Endothelial cell of umbilical vein (primary cell): ENCODE measurements at regions not wholly inside any gene's neighbourhood (a gene's known extent, or its start where the extent isn't known, plus 50 kb on each side); places are given as distances from the start of the nearest gene placed in this dataset.

Source experiments
- BruUV-seq: library from RNA; stranded (reverse); fragments of 400-500 nt; replicated peaks from 2 replicates; lab custom pipeline; 2021; lab: Mats Ljungman, UMichigan
- CTCF ChIA-PET: fragments of 300-600, 350-600 bp; sonication (Branson Sonifier 250); formaldehyde crosslinking; loops from one replicate; lab custom pipeline; 2021; ENCODE audit warnings: antibody characterized with exemption, inconsistent platforms; lab: Charles Lee
- POLR2A ChIA-PET: fragments of 300-600, 350-600 bp; sonication (Branson Sonifier 250); formaldehyde crosslinking; loops from one replicate; lab custom pipeline; 2021; ENCODE audit warnings: antibody characterized with exemption, inconsistent platforms; lab: Charles Lee
- DNase-seq: peaks from one replicate; pipeline ENCODE4 v3.0.0-alpha.2; 2011; ENCODE audit warnings: low read depth, low spot score
- FAIRE-seq: peaks from 2 replicates; lab custom pipeline; 2011; peaks lifted over from hg19 to GRCh38; lab: Jason Lieb, UNC
- H2AFZ ChIP-seq: 2 replicates; pipeline ENCODE4 v1.6.0; 2012; ENCODE audit warnings: low read depth, low read length, control low read depth, inconsistent platforms
- H3K27ac ChIP-seq: 2 replicates; pipeline ENCODE4 v1.5.1; 2011; ENCODE audit warnings: low read depth, mild to moderate bottlenecking, control low read depth, low read length, moderate library complexity; ENCODE audit not compliant: insufficient read depth
- H3K27me3 ChIP-seq, 2 experiments: 2 replicates each; pipeline versions ENCODE4 v1.6.0 to v1.6.1; 2011; ENCODE audit warnings: low read length in 2 of 2, mixed read lengths in 1 of 2; ENCODE audit not compliant: control insufficient read depth in 2 of 2, insufficient read depth in 2 of 2
- H3K36me3 ChIP-seq, 2 experiments: 2 replicates in 1 of 2; 3 replicates in 1 of 2; pipeline ENCODE4 v1.5.1; 2011; ENCODE audit warnings: low read length in 2 of 2, mild to moderate bottlenecking in 1 of 2, moderate library complexity in 1 of 2; ENCODE audit not compliant: control insufficient read depth in 2 of 2, insufficient read depth in 2 of 2; ENCODE audit errors: extremely low read depth in 1 of 2
- H3K4me1 ChIP-seq: 3 replicates; pipeline ENCODE4 v1.5.1; 2011; ENCODE audit warnings: mild to moderate bottlenecking, low read length; ENCODE audit not compliant: control insufficient read depth, insufficient read depth; ENCODE audit errors: extremely low read depth
- H3K4me2 ChIP-seq: 2 replicates; pipeline ENCODE4 v1.6.1; 2011; ENCODE audit warnings: low read length, control low read depth, mixed read lengths; ENCODE audit not compliant: insufficient read depth
- H3K4me3 ChIP-seq, 3 experiments: fragments of 200-600 bp in 1 of 3; sonication (generic), shearing (Covaris generic) in 1 of 3; replicated peaks in 1 of 3; 2 replicates each; pipeline ENCODE4 v1.5.1; 2011 to 2016; ENCODE audit warnings: control low read depth in 3 of 3, low read length in 3 of 3, mild to moderate bottlenecking in 2 of 3, inconsistent platforms in 1 of 3, low read depth in 1 of 3, moderate library complexity in 1 of 3; ENCODE audit not compliant: insufficient read depth in 1 of 3
- H3K79me2 ChIP-seq: 2 replicates; pipeline ENCODE4 v1.6.0; 2012; ENCODE audit warnings: low read length, inconsistent platforms; ENCODE audit not compliant: control insufficient read depth, insufficient read depth
- H3K9ac ChIP-seq: replicated peaks from 2 replicates; pipeline ENCODE3; 2011; ENCODE audit warnings: low read length, control low read depth; ENCODE audit not compliant: insufficient read depth; ENCODE audit errors: extremely low read depth
- H3K9me1 ChIP-seq: replicated peaks from 3 replicates; pipeline ENCODE4 v1.6.0; 2011; ENCODE audit warnings: mild to moderate bottlenecking, low read length; ENCODE audit not compliant: control insufficient read depth, insufficient read depth; ENCODE audit errors: extremely low read depth
- H3K9me3 ChIP-seq: replicated peaks from 2 replicates; pipeline ENCODE4 v1.5.1; 2012; ENCODE audit warnings: low read length, inconsistent platforms; ENCODE audit not compliant: control insufficient read depth, insufficient read depth
- H4K20me1 ChIP-seq: replicated peaks from 2 replicates; pipeline ENCODE3; 2011; ENCODE audit warnings: mild to moderate bottlenecking, low read length; ENCODE audit not compliant: control insufficient read depth, insufficient read depth; ENCODE audit errors: extremely low read depth
- EZH2 ChIP-seq: IDR thresholded peaks from 2 replicates; pipeline ENCODE4 v1.6.1; 2012; ENCODE audit warnings: borderline replicate concordance, low read depth, mild to moderate bottlenecking, moderate library complexity, low read length, inconsistent platforms; ENCODE audit not compliant: severe bottlenecking
- FOS ChIP-seq: IDR thresholded peaks from 2 replicates; pipeline ENCODE4 v1.6.1; 2011; ENCODE audit warnings: mild to moderate bottlenecking, low read length, moderate library complexity, borderline replicate concordance; ENCODE audit not compliant: insufficient read depth
- GATA2 ChIP-seq: IDR thresholded peaks from 2 replicates; pipeline ENCODE4 v1.7.0; 2011; ENCODE audit warnings: low read depth, mild to moderate bottlenecking, moderate library complexity, mixed read lengths, low read length; ENCODE audit not compliant: insufficient read length, insufficient read depth
- JUN ChIP-seq: IDR thresholded peaks from 2 replicates; pipeline ENCODE4 v1.6.1; 2011; ENCODE audit warnings: borderline replicate concordance, low read depth; ENCODE audit not compliant: insufficient read length, insufficient read depth
- MYC ChIP-seq: IDR thresholded peaks from one replicate; pipeline ENCODE4 v1.6.1; 2011; ENCODE audit warnings: mild to moderate bottlenecking, low read depth, low read length
- POLR2A ChIP-seq: IDR thresholded peaks from 2 replicates; pipeline ENCODE4 v1.6.1; 2012; ENCODE audit warnings: low read depth, mild to moderate bottlenecking, control low read depth, low read length
- POLR2AphosphoS5 ChIP-seq: IDR thresholded peaks from 2 replicates; pipeline ENCODE4 v1.6.1; 2012; ENCODE audit warnings: low read depth, mild to moderate bottlenecking, control low read depth, low read length, moderate library complexity; ENCODE audit not compliant: insufficient read depth
- dilution Hi-C: fragments of 300-500 bp; cut with MboI; formaldehyde crosslinking; loops from one replicate; pipeline ENCODE4 v1.15.0; 2019; ENCODE audit warnings: low sequenced_read_pairs; ENCODE audit not compliant: extremely low pct_ligation_motif_present
- intact Hi-C: fragments of 100-400 bp; cut with micrococcal nuclease; formaldehyde crosslinking; loops from one replicate; pipeline ENCODE4 v1.10.0; 2022
- TF ChIP-seq, protein P1 (sequence below): IDR thresholded peaks from 2 replicates; pipeline ENCODE4 v1.6.1; 2011; ENCODE audit not compliant: insufficient read depth, insufficient read length
- TF ChIP-seq, protein P2 (sequence below), 2 donors: IDR thresholded peaks; 1 replicate in 1 of 2; 2 replicates in 1 of 2; pipeline ENCODE4 v1.5.1; 2011; ENCODE audit warnings: low read length in 2 of 2, mild to moderate bottlenecking in 2 of 2, moderate library complexity in 2 of 2, control low read depth in 1 of 2, inconsistent platforms in 1 of 2, low read depth in 1 of 2; ENCODE audit not compliant: insufficient read depth in 1 of 2; ENCODE audit errors: extremely low read depth in 1 of 2

DNA sequence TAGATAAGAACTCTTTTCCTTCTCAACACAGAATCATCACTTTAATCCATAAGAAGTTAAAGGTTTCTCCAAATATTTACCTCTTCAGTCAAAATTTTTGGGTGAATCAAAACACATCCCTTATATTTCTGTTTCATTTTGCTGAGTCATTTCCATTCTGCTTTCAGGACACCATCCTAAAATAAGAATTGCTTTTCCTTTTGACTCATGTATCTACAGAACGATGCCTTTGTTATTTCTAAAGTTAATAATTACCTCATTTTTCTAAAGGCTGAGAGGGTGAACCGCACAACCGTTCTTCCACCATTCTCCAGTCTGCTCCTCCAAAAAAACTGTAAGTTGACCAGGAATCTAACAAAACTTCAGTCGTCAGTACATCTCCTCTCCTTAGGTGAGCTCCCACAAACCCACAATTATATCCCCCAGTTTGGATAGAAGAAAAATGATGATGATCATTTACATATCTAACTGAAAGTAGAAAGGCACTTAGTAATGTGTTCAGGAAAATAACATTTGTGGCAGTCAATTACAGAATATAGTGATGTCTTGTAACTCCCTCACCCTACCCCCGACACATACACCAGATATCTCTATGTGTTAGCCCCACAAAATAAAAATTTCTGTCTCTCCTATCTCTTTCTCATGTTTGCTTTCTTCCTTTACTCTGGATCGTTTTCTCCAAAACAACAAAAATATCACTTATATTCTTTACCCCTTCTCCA is 162.5 kb downstream of the RAD51AP2 start:
- no peaks in the 10 kb centered on the region for H3K36me3 ChIP-seq
- H3K9me3 ChIP-seq = no peaks in the 10 kb centered on the region
- TF ChIP-seq JUN = no peak
- TF ChIP-seq, protein P1, sequence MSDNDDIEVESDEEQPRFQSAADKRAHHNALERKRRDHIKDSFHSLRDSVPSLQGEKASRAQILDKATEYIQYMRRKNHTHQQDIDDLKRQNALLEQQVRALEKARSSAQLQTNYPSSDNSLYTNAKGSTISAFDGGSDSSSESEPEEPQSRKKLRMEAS = no peak
- no peak for TF ChIP-seq POLR2A
- no peak for TF ChIP-seq EZH2
- no peak for TF ChIP-seq POLR2AphosphoS5
- TF ChIP-seq GATA2 = no peak
- no peak for TF ChIP-seq FOS
- TF ChIP-seq, protein P2, sequence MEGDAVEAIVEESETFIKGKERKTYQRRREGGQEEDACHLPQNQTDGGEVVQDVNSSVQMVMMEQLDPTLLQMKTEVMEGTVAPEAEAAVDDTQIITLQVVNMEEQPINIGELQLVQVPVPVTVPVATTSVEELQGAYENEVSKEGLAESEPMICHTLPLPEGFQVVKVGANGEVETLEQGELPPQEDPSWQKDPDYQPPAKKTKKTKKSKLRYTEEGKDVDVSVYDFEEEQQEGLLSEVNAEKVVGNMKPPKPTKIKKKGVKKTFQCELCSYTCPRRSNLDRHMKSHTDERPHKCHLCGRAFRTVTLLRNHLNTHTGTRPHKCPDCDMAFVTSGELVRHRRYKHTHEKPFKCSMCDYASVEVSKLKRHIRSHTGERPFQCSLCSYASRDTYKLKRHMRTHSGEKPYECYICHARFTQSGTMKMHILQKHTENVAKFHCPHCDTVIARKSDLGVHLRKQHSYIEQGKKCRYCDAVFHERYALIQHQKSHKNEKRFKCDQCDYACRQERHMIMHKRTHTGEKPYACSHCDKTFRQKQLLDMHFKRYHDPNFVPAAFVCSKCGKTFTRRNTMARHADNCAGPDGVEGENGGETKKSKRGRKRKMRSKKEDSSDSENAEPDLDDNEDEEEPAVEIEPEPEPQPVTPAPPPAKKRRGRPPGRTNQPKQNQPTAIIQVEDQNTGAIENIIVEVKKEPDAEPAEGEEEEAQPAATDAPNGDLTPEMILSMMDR (IDR thresholded peaks at IDR 0.05; ENCODE audit: extremely low read depth in 1 of 2, insufficient read depth in 1 of 2, low read depth in 1 of 2, low read length in 2 of 2) = no peak
- no peak for TF ChIP-seq MYC
- no peak for DNase-seq
- H2AFZ ChIP-seq = no peak overlapping the region
- no peak for FAIRE-seq
- CTCF ChIA-PET = no interaction called here
- POLR2A ChIA-PET = no interaction called here
- H3K4me2 ChIP-seq = no peak overlapping the region
- H3K9me1 ChIP-seq = no peaks in the 10 kb centered on the region
- no peak overlapping the region for H3K4me3 ChIP-seq
- no TSS peak for BruUV-seq
- intact Hi-C loops = no loop called here
- no peaks in the 10 kb centered on the region for H3K79me2 ChIP-seq
- no peaks in the 10 kb centered on the region for H4K20me1 ChIP-seq
- H3K27me3 ChIP-seq = no peaks in the 10 kb centered on the region
- no peak overlapping the region for H3K9ac ChIP-seq
- H3K4me1 ChIP-seq = no peaks in the 10 kb centered on the region
- dilution Hi-C loops = no loop called here
- H3K27ac ChIP-seq = no peak overlapping the region
